H54 (cell line): ENCODE measurements at regions not wholly inside any gene's neighbourhood (a gene's known extent, or its start where the extent isn't known, plus 50 kb on each side); places are given as distances from the start of the nearest gene placed in this dataset.

Experiments
- DNase-seq: peaks from one replicate; pipeline ENCODE4 v3.0.0; 2011; ENCODE audit warnings: low spot score, mixed read lengths; ENCODE audit not compliant: insufficient read length
- FAIRE-seq: peaks from 3 replicates; lab custom pipeline; 2011; peaks lifted over from hg19 to GRCh38; lab: Jason Lieb, UNC
- POLR2A ChIP-seq: IDR thresholded peaks from 2 replicates; pipeline ENCODE4 v1.6.1; 2011; ENCODE audit warnings: low read depth, mild to moderate bottlenecking, low read length

DNA sequence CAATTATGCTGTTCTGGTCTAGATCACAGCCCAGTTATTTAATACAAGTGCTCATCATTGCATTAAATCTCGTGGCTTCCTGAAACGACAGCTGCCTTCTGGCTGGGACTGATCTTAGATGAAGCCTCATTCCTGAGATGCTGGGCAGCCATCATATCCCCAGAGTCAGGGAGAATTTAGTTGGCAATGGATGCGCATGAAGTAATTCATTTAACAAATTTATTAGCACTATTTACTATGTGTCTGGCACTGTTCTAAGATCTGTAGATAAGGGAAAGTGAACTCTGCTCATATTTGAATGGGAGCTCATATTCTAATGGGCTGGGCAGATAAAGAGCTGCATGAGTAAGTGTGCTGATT, 244.7 kb downstream of the KCNS3 start:
- TF ChIP-seq POLR2A: no peak
- DNase-seq (no peak), FAIRE-seq (no peak)

- no peak for DNase-seq
- TF ChIP-seq POLR2A: no peak
- no peak for FAIRE-seq
Measured at GRCh38 chr2:18122544-18123210, 244.2 kb downstream of the KCNS3 start.

GRCh38 chr2:18119883-18120282, 241.4 kb downstream of the KCNS3 start:
- FAIRE-seq (no peak), DNase-seq (no peak)
- no peak for TF ChIP-seq POLR2A

GRCh38 chr2:18118703-18119102, 240.2 kb downstream of the KCNS3 start:
- FAIRE-seq (peak; percentile 27), DNase-seq (no peak)
- TF ChIP-seq POLR2A: no peak

DNA sequence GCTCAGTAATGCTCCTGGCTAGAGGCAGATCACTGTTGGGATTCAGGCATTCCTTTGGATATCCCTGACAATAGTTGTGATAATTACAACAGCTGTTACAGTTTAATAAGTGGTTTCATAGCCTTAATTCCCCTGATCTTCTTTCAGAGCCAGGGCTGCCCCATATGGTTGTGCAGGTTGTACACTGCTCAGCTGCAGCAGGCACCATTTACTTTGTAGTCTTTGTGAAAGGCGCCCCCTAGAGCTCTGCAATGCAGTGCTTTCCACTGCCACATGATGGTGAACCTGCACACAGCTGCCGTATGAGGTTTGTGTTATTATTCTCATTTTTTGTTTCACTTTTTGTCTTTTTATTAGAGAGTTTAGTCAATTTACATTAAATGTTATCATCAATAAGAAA, 239.1 kb downstream of the KCNS3 start:
- peak; percentile 15 for DNase-seq
- TF ChIP-seq POLR2A: no peak
- no peak for FAIRE-seq

- DNase-seq (no peak), FAIRE-seq (no peak)
- TF ChIP-seq POLR2A: no peak
Measured at GRCh38 chr2:18110222-18110621, 231.8 kb downstream of the KCNS3 start.

GRCh38 chr2:18106841-18107240, 228.4 kb downstream of the KCNS3 start:
- FAIRE-seq: no peak
- TF ChIP-seq POLR2A: no peak
- DNase-seq: no peak

- FAIRE-seq: no peak
- no peak for DNase-seq
- no peak for TF ChIP-seq POLR2A
Measured at GRCh38 chr2:18105929-18106328, 227.5 kb downstream of the KCNS3 start.

- no peak for FAIRE-seq
- DNase-seq: no peak
- no peak for TF ChIP-seq POLR2A
Measured at GRCh38 chr2:18104595-18105224, 226.2 kb downstream of the KCNS3 start.

GRCh38 chr2:18096836-18097405, 218.5 kb downstream of the KCNS3 start:
- FAIRE-seq: no peak
- no peak for DNase-seq
- TF ChIP-seq POLR2A: no peak

DNA sequence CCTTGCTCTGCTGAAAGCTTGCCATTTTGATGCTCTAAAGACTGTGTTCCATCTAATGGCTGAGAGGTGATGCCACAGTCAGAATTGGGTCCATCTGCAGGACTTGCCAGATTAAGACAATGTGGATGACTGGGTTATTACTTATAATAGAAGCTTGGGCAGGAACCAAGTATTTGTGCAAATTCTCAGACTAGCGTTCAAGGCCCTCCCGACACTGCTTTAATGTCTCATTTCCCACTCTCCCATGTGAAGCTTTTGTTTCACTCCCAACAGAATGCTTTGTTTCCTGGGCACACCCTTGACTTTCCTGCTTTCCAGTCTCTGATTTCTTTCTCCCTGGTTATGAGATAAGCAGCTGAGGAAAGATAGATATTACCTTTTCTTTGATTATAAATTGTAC, 215.8 kb downstream of the KCNS3 start:
- DNase-seq: no peak
- no peak for TF ChIP-seq POLR2A
- no peak for FAIRE-seq

DNA sequence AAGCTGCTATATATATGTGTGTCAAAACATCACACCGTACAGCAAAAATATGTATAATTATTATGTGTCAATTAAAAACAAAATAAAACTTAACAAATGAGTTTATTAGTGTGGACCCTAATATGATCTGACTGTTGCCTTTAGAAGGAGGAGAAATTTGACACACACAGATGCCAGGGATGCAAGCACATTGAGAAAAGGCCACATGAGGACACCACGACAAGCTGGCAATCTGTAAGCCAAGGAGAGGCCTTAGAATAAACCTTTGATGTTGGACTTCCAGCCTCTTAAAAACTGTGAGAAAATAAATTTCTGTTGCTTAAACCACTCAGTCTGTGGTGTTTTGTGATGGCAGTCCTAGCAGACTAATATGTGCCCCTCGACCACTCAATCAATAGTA, 214.7 kb downstream of the KCNS3 start:
- FAIRE-seq (no peak), DNase-seq (no peak)
- no peak for TF ChIP-seq POLR2A

- no peak for TF ChIP-seq POLR2A
- FAIRE-seq (no peak), DNase-seq (no peak)
Measured at GRCh38 chr2:18092760-18093159, 214.3 kb downstream of the KCNS3 start.

DNA sequence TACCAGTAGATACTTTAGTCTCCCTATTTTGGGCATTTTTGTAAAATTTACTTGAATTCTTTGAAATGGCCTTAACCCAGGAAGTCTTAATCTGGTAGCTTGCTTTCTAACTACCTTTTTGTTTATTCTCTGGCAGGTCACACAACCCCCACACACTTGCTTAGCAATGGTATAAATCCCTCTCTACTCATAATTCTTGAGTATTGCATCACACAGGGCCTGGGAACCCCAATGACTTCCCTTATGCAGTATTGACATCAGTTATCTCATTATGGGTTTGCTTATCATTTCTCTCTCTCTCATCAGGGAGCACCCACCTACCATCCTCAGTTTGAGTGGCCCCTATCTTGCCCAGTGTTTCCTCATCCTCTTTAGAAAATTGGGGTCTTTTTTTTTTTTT, 207.1 kb downstream of the KCNS3 start:
- DNase-seq: no peak
- no peak for FAIRE-seq
- no peak for TF ChIP-seq POLR2A

- TF ChIP-seq POLR2A: no peak
- FAIRE-seq (no peak), DNase-seq (no peak)
Measured at GRCh38 chr2:18084376-18084775, 205.9 kb downstream of the KCNS3 start.
